SU-DHL-6 (cell line): ENCODE measurements at regions not wholly inside any gene's neighbourhood (a gene's known extent, or its start where the extent isn't known, plus 50 kb on each side); places are given as distances from the start of the nearest gene placed in this dataset.

ENCODE experiments used
- EZH2phosphoT487 ChIP-seq: fragments of 200-600 bp; sonication (generic), shearing (Covaris generic); conservative IDR thresholded peaks from 2 replicates; pipeline ENCODE4 v1.6.1; 2018; ENCODE audit warnings: mild to moderate bottlenecking, antibody characterized with exemption, low read length, moderate library complexity, mixed read lengths
- TF ChIP-seq, protein P1 (sequence below): fragments of 200-600 bp; sonication (generic); IDR thresholded peaks from one replicate; pipeline ENCODE4 v1.5.1; 2017; ENCODE audit warnings: antibody characterized with exemption, mild to moderate bottlenecking, low read length, moderate library complexity; ENCODE audit not compliant: insufficient read depth, poor library complexity, severe bottlenecking

DNA sequence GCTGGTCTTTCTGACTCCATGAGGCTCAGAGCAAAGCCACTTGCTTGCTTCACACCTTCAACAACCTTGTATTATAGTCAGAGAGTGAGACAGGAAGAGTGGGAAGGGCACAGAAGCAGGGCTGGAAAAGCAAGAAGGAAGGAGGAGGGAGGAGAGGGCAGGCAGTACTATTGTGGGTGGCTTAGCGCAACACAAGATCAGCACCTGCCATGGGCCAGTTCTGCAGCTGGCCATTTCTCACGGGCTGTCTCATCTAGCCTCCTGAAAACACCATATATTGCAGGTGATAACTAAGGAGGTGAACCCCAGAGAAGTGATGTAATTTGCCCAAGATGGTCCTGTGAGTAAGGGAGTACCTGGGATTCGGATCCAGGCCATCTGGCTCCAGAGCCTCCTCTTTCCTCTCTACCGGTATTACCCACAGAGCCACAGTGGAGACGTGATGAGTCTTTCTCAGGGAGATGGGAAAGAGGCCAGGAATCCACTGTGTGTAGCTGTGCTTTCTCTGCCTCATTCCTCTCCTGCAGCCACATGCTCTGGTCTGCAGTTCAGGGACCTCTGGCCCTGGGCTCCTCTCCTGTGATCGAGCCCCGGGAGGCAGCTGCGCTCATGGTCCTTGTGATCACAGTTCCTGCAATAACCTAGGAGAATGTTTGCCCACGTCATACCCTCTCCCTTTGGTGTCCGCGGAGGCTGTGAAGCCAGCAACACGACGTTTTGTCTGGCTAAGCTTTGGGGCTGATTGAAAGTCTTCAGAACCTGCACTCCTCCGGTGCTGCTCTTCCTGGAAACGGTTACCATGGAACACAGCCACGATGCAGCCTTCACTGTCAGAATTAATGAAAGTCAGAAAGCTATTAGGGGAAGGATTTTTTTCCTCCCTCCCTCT lies 178.1 kb upstream of the CCL2 start:
- TF ChIP-seq, protein P1, sequence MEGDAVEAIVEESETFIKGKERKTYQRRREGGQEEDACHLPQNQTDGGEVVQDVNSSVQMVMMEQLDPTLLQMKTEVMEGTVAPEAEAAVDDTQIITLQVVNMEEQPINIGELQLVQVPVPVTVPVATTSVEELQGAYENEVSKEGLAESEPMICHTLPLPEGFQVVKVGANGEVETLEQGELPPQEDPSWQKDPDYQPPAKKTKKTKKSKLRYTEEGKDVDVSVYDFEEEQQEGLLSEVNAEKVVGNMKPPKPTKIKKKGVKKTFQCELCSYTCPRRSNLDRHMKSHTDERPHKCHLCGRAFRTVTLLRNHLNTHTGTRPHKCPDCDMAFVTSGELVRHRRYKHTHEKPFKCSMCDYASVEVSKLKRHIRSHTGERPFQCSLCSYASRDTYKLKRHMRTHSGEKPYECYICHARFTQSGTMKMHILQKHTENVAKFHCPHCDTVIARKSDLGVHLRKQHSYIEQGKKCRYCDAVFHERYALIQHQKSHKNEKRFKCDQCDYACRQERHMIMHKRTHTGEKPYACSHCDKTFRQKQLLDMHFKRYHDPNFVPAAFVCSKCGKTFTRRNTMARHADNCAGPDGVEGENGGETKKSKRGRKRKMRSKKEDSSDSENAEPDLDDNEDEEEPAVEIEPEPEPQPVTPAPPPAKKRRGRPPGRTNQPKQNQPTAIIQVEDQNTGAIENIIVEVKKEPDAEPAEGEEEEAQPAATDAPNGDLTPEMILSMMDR, result no peak
- TF ChIP-seq EZH2phosphoT487, result no peak
